HepG2 (cell line): ENCODE measurements at regions not wholly inside any gene's neighbourhood (a gene's known extent, or its start where the extent isn't known, plus 50 kb on each side); places are given as distances from the start of the nearest gene placed in this dataset.

ENCODE experiments used
- ATAC-seq: fragments of 200-7000 bp; cut with Tn5 transposase; 3 replicates; pipeline ENCODE4 v1.9.1; 2020; ENCODE audit warnings: mild to moderate bottlenecking, moderate library complexity
- BruUV-seq: library from RNA; stranded (reverse); fragments of 400-500 nt; replicated peaks from 2 replicates; lab custom pipeline; 2021; lab: Mats Ljungman, UMichigan
- CTCF ChIA-PET: fragments of 300-600 bp; formaldehyde crosslinking; extraction: SDS; loops from one replicate; lab custom pipeline; 2021; ENCODE audit warnings: low total read pairs, inconsistent platforms, low intra/inter-chr PET ratio; lab: Yijun Ruan, JAX
- POLR2A ChIA-PET: fragments of 350-600 bp; sonication (Branson Sonifier 250); formaldehyde crosslinking; loops from one replicate; lab custom pipeline; 2020; ENCODE audit warnings: antibody characterized with exemption, inconsistent platforms; lab: Yijun Ruan, JAX
- DNase-seq: peaks from one replicate; pipeline ENCODE4 v3.0.0-alpha.2; 2015; ENCODE audit warnings: low spot score
- FAIRE-seq: peaks from 3 replicates; lab custom pipeline; 2011; peaks lifted over from hg19 to GRCh38; lab: Jason Lieb, UNC
- H2AFZ ChIP-seq: one replicate; pipeline ENCODE4 v1.6.1; 2011; ENCODE audit warnings: low read length, inconsistent platforms
- H3K27ac ChIP-seq: fragments of 300-600 bp; 3 replicates; pipeline ENCODE4 v1.8.0; 2011; ENCODE audit warnings: mixed run types, mild to moderate bottlenecking, mixed read lengths, low read length, inconsistent platforms; ENCODE audit not compliant: insufficient read depth; ENCODE audit errors: extremely low read length
- H3K27me3 ChIP-seq, 2 experiments: fragments of 200-600 bp in 1 of 2; 2 replicates in 1 of 2; 3 replicates in 1 of 2; pipeline versions ENCODE4 v1.6.0 to v1.8.0; 2011; ENCODE audit warnings: low read length in 2 of 2, mild to moderate bottlenecking in 2 of 2, moderate library complexity in 2 of 2, inconsistent platforms in 1 of 2; ENCODE audit not compliant: insufficient read depth in 2 of 2, control insufficient read depth in 1 of 2
- H3K36me3 ChIP-seq, 2 experiments: fragments of 200-600 bp in 1 of 2; replicated peaks in 1 of 2; 2 replicates in 1 of 2; 3 replicates in 1 of 2; pipeline versions ENCODE4 v1.5.1 to v1.8.0; 2011; ENCODE audit warnings: low read length in 2 of 2, inconsistent platforms in 1 of 2; ENCODE audit not compliant: insufficient read depth in 2 of 2, control insufficient read depth in 1 of 2
- H3K4me1 ChIP-seq: 2 replicates; pipeline ENCODE4 v1.5.1; 2012; ENCODE audit warnings: low read length, inconsistent platforms; ENCODE audit not compliant: insufficient read depth
- H3K4me2 ChIP-seq: 2 replicates; pipeline ENCODE4 v1.6.0; 2011; ENCODE audit warnings: low read depth, low read length, inconsistent platforms
- H3K4me3 ChIP-seq, 3 experiments: fragments of 200-600 bp in 1 of 3; sonication (generic), shearing (Covaris generic) in 1 of 3; replicated peaks in 1 of 3; 2 replicates each; pipeline ENCODE4 v1.5.1; 2011 to 2016; ENCODE audit warnings: low read length in 3 of 3, inconsistent platforms in 2 of 3, low read depth in 2 of 3, mild to moderate bottlenecking in 2 of 3, control low read depth in 1 of 3, mixed read lengths in 1 of 3; ENCODE audit not compliant: insufficient read depth in 1 of 3
- H3K79me2 ChIP-seq: one replicate; pipeline ENCODE4 v1.6.1; 2011; ENCODE audit warnings: low read length, inconsistent platforms; ENCODE audit not compliant: insufficient read depth
- H3K9ac ChIP-seq: 2 replicates; pipeline ENCODE4 v1.6.0; 2011; ENCODE audit warnings: mild to moderate bottlenecking, low read depth, low read length, inconsistent platforms; ENCODE audit not compliant: insufficient read depth
- H3K9me3 ChIP-seq: 2 replicates; pipeline ENCODE4 v1.5.1; 2012; ENCODE audit warnings: mild to moderate bottlenecking, low read length
- H4K20me1 ChIP-seq: 2 replicates; pipeline ENCODE4 v1.6.0; 2011; ENCODE audit warnings: inconsistent platforms, mild to moderate bottlenecking, low read length, moderate library complexity; ENCODE audit not compliant: insufficient read depth
- HOXA7 ChIP-seq: sonication (generic); formaldehyde crosslinking; IDR thresholded peaks from 2 replicates; pipeline ENCODE4 v1.8.1; 2022; ENCODE audit warnings: mild to moderate bottlenecking, missing genetic modification reagents, moderate library complexity
- MED1 ChIP-seq: sonication (generic); formaldehyde crosslinking; IDR thresholded peaks from 2 replicates; pipeline ENCODE4 v1.4.0; 2020; ENCODE audit warnings: missing genetic modification reagents
- SP2 ChIP-seq: sonication (generic); formaldehyde crosslinking; IDR thresholded peaks from 2 replicates; pipeline ENCODE4 v1.5.1; 2020; ENCODE audit warnings: mild to moderate bottlenecking, missing genetic modification reagents
- TBX3 ChIP-seq: fragments of 450-650 bp; IDR thresholded peaks from 2 replicates; pipeline ENCODE4 v1.6.1; 2017; ENCODE audit warnings: antibody characterized with exemption, mild to moderate bottlenecking, inconsistent platforms, borderline replicate concordance
- ZNF670 ChIP-seq: sonication (generic); formaldehyde crosslinking; IDR thresholded peaks from 2 replicates; pipeline ENCODE4 v1.8.0; 2022; ENCODE audit warnings: mild to moderate bottlenecking, missing genetic modification reagents, borderline replicate concordance
- WGBS: methylation state at CpG from one replicate; pipeline ENCODE4 v1.1.6; 2017; ENCODE audit warnings: low lambda C conversion rate; 5-methylcytosine and 5-hydroxymethylcytosine counted together
- in situ Hi-C: cut with HindIII; loops from 2 replicates; pipeline ENCODE4 v1.10.0; 2017; ENCODE audit warnings: low pct_unique_long_range_greater_than_20kb; ENCODE audit not compliant: extremely low pct_ligation_motif_present
- intact Hi-C: fragments of 100-400 bp; cut with micrococcal nuclease; formaldehyde crosslinking; loops from one replicate; pipeline ENCODE4 v1.10.0; 2022; ENCODE audit not compliant: unreplicated experiment
- TF ChIP-seq, protein P1 (sequence below): sonication (generic); formaldehyde crosslinking; IDR thresholded peaks from 2 replicates; pipeline ENCODE4 v1.5.1; 2020; ENCODE audit warnings: mild to moderate bottlenecking, missing genetic modification reagents, borderline replicate concordance
- TF ChIP-seq, protein P2 (sequence below): sonication (generic); formaldehyde crosslinking; IDR thresholded peaks from 2 replicates; pipeline ENCODE4 v1.4.0; 2020; ENCODE audit warnings: mild to moderate bottlenecking, missing genetic modification reagents, borderline replicate concordance
- TF ChIP-seq, protein P3 (sequence below): sonication (generic); formaldehyde crosslinking; IDR thresholded peaks from 2 replicates; pipeline ENCODE4 v1.5.1; 2020; ENCODE audit warnings: missing genetic modification reagents, mild to moderate bottlenecking, borderline replicate concordance

DNA sequence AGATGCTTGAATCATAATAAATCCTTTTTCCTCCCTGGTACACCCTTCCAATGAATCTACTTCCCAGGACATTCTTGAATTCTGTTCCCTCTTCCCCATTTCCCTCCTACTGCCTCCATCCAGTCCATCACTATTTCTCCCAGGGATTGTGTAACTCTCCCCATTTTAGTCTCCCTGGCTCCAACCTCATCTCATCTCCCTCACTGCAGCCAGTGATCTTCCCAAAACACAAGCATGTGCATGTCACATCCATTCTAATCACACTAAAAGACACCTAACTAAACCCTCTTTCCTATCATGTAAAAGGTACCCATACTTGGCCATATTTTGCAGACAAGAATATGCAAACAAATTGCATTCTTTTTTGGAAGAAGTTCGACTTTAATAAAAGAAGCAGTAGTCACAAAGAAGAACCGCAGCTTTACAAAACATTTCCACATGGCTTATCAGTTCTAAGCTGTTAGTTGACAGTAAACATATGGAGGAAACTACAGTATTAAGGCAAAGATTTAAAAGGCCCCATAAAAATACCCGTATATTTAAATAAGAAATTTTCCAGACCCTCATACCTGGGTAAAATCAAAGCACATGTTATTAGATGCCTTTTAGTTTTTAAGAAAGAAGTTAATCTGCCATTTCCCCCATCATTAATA lies 111.0 kb downstream of the KCTD12 start:
- no peaks in the 10 kb centered on the region for H4K20me1 ChIP-seq
- CTCF ChIA-PET: no interaction called here
- POLR2A ChIA-PET: no interaction called here
- BruUV-seq: no TSS peak
- H3K36me3 ChIP-seq: no peaks in the 10 kb centered on the region
- DNase-seq (no peak), FAIRE-seq (no peak), ATAC-seq (no peak)
- no peak overlapping the region for H3K4me2 ChIP-seq
- H2AFZ ChIP-seq: no peak overlapping the region
- no peaks in the 10 kb centered on the region for H3K27me3 ChIP-seq
- intact Hi-C loops (no loop called here), in situ Hi-C loops (no loop called here)
- TF ChIP-seq HOXA7 (CRISPR knock-in tag): no peak
- WGBS: 0% methylated on average over 3 of the region's 3 CpGs
- no peak overlapping the region for H3K4me3 ChIP-seq
- no peaks in the 10 kb centered on the region for H3K4me1 ChIP-seq
- H3K79me2 ChIP-seq: no peaks in the 10 kb centered on the region
- H3K9me3 ChIP-seq: no peaks in the 10 kb centered on the region
- no peak overlapping the region for H3K27ac ChIP-seq
- H3K9ac ChIP-seq: no peak overlapping the region

DNA sequence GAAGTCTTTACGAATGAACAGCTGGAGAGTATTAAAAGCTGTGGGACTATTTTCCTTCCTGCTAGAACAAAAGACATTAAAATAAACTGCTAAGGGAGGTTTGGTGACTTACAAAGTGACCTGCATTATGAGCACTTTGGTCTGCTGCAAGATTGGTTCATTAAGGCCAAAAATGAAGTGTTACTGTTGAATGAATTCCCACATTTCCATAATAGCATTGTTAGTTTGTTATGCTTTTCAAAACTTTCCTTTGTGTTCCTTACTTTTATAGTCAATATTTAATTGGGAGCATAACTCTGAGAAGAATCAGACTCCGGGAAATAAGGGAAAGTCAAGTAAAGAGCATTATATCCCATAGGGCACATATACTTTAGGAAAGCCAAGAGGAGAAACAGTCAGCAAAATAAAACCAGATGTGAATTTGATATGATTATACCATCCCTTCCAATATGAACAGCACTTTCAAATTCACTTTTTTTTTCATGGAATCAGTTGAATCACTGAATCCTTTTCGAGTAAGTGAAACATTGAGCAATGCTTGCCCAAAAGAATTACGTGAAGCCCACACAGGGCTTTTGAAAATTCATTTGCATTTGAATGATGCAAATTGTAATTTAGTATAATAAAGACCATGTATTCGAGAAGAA lies 112.6 kb downstream of the KCTD12 start:
- H3K9me3 ChIP-seq: no peaks in the 10 kb centered on the region
- no peak for DNase-seq
- TF ChIP-seq, protein P1, sequence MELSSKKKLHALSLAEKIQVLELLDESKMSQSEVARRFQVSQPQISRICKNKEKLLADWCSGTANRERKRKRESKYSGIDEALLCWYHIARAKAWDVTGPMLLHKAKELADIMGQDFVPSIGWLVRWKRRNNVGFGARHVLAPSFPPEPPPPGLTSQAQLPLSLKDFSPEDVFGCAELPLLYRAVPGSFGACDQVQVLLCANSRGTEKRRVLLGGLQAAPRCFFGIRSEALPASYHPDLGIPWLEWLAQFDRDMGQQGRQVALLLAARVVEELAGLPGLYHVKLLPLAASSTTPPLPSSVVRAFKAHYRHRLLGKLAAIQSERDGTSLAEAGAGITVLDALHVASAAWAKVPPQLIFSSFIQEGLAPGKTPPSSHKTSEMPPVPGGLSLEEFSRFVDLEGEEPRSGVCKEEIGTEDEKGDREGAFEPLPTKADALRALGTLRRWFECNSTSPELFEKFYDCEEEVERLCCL: no peak
- TF ChIP-seq, protein P2, sequence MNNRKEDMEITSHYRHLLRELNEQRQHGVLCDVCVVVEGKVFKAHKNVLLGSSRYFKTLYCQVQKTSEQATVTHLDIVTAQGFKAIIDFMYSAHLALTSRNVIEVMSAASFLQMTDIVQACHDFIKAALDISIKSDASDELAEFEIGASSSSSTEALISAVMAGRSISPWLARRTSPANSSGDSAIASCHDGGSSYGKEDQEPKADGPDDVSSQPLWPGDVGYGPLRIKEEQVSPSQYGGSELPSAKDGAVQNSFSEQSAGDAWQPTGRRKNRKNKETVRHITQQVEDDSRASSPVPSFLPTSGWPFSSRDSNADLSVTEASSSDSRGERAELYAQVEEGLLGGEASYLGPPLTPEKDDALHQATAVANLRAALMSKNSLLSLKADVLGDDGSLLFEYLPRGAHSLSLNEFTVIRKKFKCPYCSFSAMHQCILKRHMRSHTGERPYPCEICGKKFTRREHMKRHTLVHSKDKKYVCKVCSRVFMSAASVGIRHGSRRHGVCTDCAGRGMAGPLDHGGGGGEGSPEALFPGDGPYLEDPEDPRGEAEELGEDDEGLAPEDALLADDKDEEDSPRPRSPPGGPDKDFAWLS (CRISPR knock-in tag): no peak
- TF ChIP-seq TBX3 (no peak), SP2 (no peak), ZNF670 (CRISPR knock-in tag) (no peak), MED1 (CRISPR knock-in tag) (no peak)
- TF ChIP-seq, protein P3, sequence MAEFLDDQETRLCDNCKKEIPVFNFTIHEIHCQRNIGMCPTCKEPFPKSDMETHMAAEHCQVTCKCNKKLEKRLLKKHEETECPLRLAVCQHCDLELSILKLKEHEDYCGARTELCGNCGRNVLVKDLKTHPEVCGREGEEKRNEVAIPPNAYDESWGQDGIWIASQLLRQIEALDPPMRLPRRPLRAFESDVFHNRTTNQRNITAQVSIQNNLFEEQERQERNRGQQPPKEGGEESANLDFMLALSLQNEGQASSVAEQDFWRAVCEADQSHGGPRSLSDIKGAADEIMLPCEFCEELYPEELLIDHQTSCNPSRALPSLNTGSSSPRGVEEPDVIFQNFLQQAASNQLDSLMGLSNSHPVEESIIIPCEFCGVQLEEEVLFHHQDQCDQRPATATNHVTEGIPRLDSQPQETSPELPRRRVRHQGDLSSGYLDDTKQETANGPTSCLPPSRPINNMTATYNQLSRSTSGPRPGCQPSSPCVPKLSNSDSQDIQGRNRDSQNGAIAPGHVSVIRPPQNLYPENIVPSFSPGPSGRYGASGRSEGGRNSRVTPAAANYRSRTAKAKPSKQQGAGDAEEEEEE (CRISPR knock-in tag): no peak
- CTCF ChIA-PET: no interaction called here
- WGBS: 4% methylated on average over 5 of the region's 5 CpGs
- no peak for FAIRE-seq
- no peak overlapping the region for H3K4me2 ChIP-seq
- H4K20me1 ChIP-seq: no peaks in the 10 kb centered on the region
- in situ Hi-C loops (no loop called here), intact Hi-C loops (no loop called here)
- no peaks in the 10 kb centered on the region for H3K79me2 ChIP-seq
- H3K27me3 ChIP-seq: no peaks in the 10 kb centered on the region
- H3K4me1 ChIP-seq: no peaks in the 10 kb centered on the region
- POLR2A ChIA-PET: no interaction called here
- H3K4me3 ChIP-seq: no peak overlapping the region
- H2AFZ ChIP-seq: no peak overlapping the region
- no peak overlapping the region for H3K27ac ChIP-seq
- no TSS peak for BruUV-seq
- H3K9ac ChIP-seq: no peak overlapping the region
- ATAC-seq: no peak
- H3K36me3 ChIP-seq: no peaks in the 10 kb centered on the region
